IMR-90 (cell line): ENCODE measurements at regions not wholly inside any gene's neighbourhood (a gene's known extent, or its start where the extent isn't known, plus 50 kb on each side); places are given as distances from the start of the nearest gene placed in this dataset.

Experiments used
- MXI1 ChIP-seq: IDR thresholded peaks from 2 replicates; pipeline ENCODE4 v1.6.1; 2012; ENCODE audit warnings: low read depth, mild to moderate bottlenecking, low read length, moderate library complexity, borderline replicate concordance
- POLR2A ChIP-seq: IDR thresholded peaks from 2 replicates; pipeline ENCODE4 v1.6.1; 2012; ENCODE audit warnings: mild to moderate bottlenecking, low read depth, low read length
- TF ChIP-seq, protein P1 (sequence below): conservative IDR thresholded peaks from 2 replicates; pipeline ENCODE4 v1.5.1; 2012; ENCODE audit warnings: mild to moderate bottlenecking, low read depth, low read length, improper control_type of control experiment

DNA sequence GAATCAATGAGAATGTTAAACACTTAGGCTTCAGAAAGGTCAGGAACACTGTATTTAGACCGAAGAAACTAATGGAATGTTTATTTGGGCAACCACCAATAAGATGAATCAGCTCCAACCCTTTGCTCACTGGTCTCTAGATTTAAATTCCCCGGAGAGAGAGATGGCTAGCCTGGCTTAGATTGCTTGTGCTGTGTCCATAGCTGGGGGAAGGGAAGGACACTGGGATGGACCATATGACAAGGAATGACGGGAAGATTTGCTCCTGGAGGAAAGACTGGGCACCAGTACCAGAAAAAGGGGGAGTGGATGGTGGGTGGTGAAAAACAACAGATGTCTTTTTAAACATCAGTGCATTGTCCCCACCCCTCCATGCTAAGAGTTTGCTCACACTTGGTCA, 426.6 kb downstream of the DUSP10 start:
- TF ChIP-seq, protein P1, sequence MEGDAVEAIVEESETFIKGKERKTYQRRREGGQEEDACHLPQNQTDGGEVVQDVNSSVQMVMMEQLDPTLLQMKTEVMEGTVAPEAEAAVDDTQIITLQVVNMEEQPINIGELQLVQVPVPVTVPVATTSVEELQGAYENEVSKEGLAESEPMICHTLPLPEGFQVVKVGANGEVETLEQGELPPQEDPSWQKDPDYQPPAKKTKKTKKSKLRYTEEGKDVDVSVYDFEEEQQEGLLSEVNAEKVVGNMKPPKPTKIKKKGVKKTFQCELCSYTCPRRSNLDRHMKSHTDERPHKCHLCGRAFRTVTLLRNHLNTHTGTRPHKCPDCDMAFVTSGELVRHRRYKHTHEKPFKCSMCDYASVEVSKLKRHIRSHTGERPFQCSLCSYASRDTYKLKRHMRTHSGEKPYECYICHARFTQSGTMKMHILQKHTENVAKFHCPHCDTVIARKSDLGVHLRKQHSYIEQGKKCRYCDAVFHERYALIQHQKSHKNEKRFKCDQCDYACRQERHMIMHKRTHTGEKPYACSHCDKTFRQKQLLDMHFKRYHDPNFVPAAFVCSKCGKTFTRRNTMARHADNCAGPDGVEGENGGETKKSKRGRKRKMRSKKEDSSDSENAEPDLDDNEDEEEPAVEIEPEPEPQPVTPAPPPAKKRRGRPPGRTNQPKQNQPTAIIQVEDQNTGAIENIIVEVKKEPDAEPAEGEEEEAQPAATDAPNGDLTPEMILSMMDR: no peak
- TF ChIP-seq POLR2A (no peak), MXI1 (no peak)
